ENCODE measurements at regions not wholly inside any gene's neighbourhood (a gene's known extent, or its start where the extent isn't known, plus 50 kb on each side); places are given as distances from the start of the nearest gene placed in this dataset.
"Not testable (repeated sequence)": the region's sequence is repeated elsewhere in the genome, so short reads cannot be mapped to it uniquely, and the experiment has no call there.

DNA sequence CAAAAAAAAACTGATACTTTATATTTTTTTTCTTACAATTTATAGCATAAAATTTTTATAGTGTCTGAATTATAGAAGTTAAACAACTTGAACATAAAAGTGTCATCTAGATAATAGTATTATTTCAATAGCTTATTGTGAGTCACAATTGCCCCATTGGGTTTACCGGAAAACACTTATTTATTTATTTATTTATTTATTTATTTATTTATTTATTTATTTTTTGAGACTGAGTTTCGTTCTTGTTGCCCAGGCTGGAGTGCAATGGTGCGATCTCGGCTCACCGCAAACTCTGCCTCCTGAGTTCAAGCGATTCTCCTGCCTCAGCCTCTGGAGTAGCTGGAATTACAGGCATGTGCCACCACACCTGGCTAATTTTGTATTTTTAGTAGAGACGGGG lies 61.4 kb upstream of the ZNF98 start:
- TF ChIP-seq CTCF (conservative IDR thresholded peaks at IDR 0.05; ENCODE audit: low read length); EZH2phosphoT487 (IDR thresholded peaks at IDR 0.05; ENCODE audit: borderline replicate concordance, low read depth, low read length): not testable (repeated sequence)
